Neuron (in vitro differentiated cells): ENCODE measurements at regions not wholly inside any gene's neighbourhood (a gene's known extent, or its start where the extent isn't known, plus 50 kb on each side); places are given as distances from the start of the nearest gene placed in this dataset.

Experiments
- H2AFZ ChIP-seq: one replicate; pipeline ENCODE4 v1.6.1; 2013; ENCODE audit warnings: low read depth, mild to moderate bottlenecking, inconsistent platforms, low read length, moderate library complexity
- H3K27me3 ChIP-seq: one replicate; pipeline ENCODE4 v1.6.1; 2013; ENCODE audit warnings: low read length; ENCODE audit not compliant: insufficient read depth
- H3K36me3 ChIP-seq: one replicate; pipeline ENCODE4 v1.6.1; 2013; ENCODE audit warnings: low read length; ENCODE audit not compliant: insufficient read depth
- H3K4me1 ChIP-seq: one replicate; pipeline ENCODE4 v1.6.1; 2013; ENCODE audit warnings: low read length; ENCODE audit not compliant: insufficient read depth
- H3K4me3 ChIP-seq: 2 replicates; pipeline ENCODE4 v1.5.1; 2013; ENCODE audit warnings: mild to moderate bottlenecking, low read length, moderate library complexity
- H3K9me3 ChIP-seq: one replicate; pipeline ENCODE4 v1.6.1; 2013; ENCODE audit warnings: low read length

DNA sequence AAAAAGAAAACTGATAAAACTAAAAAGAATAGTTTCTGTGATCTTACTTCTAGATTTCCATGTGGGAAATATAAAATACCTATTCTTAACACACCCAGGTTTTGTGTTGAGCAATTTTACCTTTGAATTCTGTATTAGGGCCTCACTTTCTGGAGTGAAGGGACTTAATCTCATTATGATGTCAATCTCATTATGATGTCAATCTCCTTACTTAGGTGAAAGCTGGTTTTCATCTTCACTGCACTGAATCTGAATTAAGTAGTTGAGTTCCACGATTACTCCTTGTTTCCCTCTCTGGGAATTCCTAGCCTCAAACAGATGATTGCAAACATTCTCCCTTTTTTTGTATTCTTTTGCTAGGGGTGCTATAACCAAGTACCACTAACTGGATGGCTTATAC, 1367.2 kb downstream of the EFNB2 start:
- Histone ChIP-seq H3K27me3 (no peaks in the 10 kb centered on the region), H3K4me1 (no peaks in the 10 kb centered on the region), H2AFZ (no peak overlapping the region), H3K9me3 (no peaks in the 10 kb centered on the region), H3K4me3 (no peak overlapping the region), H3K36me3 (no peaks in the 10 kb centered on the region)

DNA sequence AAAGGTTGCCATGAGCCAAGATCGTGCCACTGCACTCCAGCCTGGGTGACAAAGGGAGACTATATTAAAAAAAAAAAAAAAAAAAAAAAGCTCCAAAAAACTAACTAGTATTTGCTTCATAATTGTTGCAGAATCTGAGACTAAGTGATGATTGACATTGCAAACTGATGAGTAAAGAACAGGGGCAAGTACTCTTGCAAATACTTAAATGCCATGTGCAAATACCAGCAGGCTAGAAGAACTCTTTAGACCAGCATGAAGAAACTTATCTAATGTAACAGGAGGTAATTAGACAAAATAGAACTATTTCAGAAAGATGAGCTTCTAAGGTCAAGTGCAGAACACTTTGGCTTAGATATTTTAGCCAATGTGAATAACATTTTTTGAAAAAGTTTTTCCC, 1368.1 kb downstream of the EFNB2 start:
- Histone ChIP-seq H3K27me3 (no peaks in the 10 kb centered on the region), H2AFZ (no peak overlapping the region), H3K4me3 (no peak overlapping the region), H3K9me3 (no peaks in the 10 kb centered on the region), H3K36me3 (no peaks in the 10 kb centered on the region), H3K4me1 (no peaks in the 10 kb centered on the region)

DNA sequence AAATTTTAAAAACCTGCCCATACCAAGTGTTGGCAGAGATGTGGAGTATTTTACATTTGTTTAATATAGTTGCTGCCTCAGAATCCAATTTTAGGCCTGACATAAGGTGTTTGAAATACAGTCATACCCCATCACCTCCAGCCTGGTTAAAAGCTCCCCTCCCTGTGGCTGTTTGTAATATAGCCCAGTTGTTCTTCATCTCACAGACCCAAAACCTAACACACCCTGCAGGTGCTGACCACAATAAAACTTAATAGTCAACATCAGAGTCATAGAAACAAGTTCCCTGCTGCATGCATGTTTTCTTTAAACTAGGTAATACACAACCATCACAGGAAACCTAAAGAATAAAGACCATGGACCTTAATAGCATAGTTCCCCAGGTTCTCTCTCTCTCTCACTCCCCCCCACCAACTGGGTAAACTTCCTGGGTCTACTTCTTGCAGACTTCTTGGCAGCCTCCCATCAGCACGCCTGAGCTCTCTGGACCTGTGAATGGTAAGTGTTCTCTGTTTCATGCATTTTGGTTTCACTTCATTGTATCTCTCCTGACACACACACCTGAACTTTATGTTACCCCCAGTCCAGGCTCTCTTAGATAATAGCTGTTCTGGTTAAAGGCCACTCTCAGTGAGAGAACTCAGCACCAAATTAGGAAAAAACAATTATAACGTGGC, 1369.9 kb downstream of the EFNB2 start:
- no peaks in the 10 kb centered on the region for H3K4me1 ChIP-seq
- H3K27me3 ChIP-seq: no peaks in the 10 kb centered on the region
- H3K9me3 ChIP-seq: no peaks in the 10 kb centered on the region
- no peak overlapping the region for H3K4me3 ChIP-seq
- H3K36me3 ChIP-seq: no peaks in the 10 kb centered on the region
- H2AFZ ChIP-seq: no peak overlapping the region

DNA sequence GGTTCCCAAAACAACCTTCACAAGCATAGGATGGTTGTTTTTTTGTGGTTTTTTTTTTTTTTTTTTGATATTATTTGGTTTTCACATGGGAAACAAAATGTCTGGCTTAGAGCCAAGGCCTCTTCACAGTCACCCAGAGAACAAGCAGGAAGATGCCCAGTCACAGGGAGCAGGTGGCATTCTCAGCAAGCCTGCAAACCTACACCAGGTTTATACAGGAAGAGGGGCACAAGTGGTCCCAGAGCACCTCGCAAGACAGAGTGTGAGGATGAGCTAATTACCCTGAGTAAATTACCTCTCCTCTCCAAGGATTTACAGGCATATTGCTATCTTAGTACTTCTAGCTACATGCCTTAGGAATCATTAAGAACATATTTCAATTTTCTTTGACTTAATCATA, 1375.6 kb downstream of the EFNB2 start:
- no peaks in the 10 kb centered on the region for H3K27me3 ChIP-seq
- no peak overlapping the region for H2AFZ ChIP-seq
- no peaks in the 10 kb centered on the region for H3K4me1 ChIP-seq
- H3K4me3 ChIP-seq: no peak overlapping the region
- H3K9me3 ChIP-seq: no peaks in the 10 kb centered on the region
- H3K36me3 ChIP-seq: no peaks in the 10 kb centered on the region

DNA sequence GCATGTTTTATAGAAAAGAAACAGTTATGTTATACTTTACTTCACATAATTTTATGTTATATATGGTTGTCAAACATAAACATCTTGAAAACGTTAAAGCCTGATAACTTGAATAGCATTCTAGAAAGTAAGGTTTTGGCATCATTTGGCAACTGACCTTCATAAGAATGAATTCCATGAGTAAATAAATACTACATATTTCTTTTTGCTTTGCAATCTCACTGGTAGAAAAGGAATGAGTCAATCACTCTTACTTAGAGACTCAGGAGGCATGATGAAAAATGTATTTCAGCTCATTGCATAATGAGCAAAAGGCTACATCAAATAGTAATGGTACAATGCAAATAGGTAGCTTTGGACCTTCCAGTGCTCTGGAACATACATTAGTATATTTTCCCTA, 1381.9 kb downstream of the EFNB2 start:
- Histone ChIP-seq H3K9me3 (no peaks in the 10 kb centered on the region), H2AFZ (no peak overlapping the region), H3K27me3 (no peaks in the 10 kb centered on the region), H3K4me1 (no peaks in the 10 kb centered on the region), H3K4me3 (no peak overlapping the region), H3K36me3 (no peaks in the 10 kb centered on the region)

DNA sequence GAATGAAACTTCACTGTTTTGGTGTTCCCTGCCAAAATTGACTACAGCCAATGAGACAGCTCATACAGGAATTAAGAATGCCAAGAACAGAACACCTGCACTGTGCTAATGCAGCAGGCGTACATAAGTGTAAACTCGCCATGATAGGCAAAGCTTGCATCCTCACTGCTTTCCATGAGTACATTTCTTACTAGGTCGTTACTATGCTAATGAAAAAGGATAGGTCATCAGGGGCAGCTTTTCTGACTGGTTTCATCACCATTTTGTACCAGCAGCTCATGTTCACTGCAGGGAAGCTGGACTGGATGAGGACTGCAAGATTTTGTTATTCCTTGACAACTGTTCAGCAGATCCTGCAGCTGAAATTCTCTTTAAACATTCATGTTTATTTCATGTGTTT, 1383.8 kb downstream of the EFNB2 start:
- Histone ChIP-seq H3K9me3 (no peaks in the 10 kb centered on the region), H3K27me3 (no peaks in the 10 kb centered on the region), H3K36me3 (no peaks in the 10 kb centered on the region), H3K4me1 (no peaks in the 10 kb centered on the region), H2AFZ (no peak overlapping the region), H3K4me3 (no peak overlapping the region)

DNA sequence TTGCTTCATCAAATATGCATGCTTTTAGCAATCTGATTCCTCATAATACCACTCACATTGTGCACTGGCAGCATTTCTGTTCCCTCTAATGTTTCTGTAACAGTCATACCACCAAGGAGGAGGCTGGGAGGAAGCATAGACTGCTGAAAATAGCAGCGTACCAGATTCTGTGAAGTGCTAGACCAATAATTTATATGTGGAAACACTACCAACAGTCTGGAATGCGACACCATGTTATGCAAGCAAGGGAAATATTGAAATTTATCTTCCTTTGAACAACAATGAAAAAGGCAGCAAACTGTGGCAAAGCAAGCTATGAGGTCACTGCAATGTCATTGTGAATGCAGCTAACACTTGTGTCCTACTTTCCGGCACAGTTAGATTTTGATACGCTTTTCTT, 1388.0 kb downstream of the EFNB2 start:
- H3K4me3 ChIP-seq: no peak overlapping the region
- H3K36me3 ChIP-seq: no peaks in the 10 kb centered on the region
- H3K27me3 ChIP-seq: no peaks in the 10 kb centered on the region
- H3K4me1 ChIP-seq: no peaks in the 10 kb centered on the region
- H3K9me3 ChIP-seq: no peaks in the 10 kb centered on the region
- no peak overlapping the region for H2AFZ ChIP-seq

DNA sequence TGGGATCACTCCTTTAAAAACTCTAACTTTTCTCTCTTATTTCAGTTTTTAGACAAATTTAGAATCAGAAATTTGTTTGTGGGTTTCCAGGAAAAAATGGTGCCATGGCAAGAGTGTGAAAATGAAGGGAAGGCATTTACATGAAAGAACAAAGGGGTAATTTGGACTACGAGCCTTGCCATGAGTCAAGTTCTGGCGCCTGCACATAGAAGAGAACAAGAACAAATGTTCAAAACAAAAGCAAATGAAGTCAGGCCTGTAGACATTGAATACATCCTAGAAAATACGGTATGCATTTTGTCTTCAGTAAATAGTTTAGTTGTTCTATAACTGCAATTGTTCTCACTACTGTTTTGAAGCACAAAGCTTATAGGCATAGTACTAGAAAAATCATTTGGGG, 1390.5 kb downstream of the EFNB2 start:
- Histone ChIP-seq H3K27me3 (no peaks in the 10 kb centered on the region), H3K9me3 (no peaks in the 10 kb centered on the region), H2AFZ (no peak overlapping the region), H3K4me3 (no peak overlapping the region), H3K36me3 (no peaks in the 10 kb centered on the region), H3K4me1 (no peaks in the 10 kb centered on the region)

DNA sequence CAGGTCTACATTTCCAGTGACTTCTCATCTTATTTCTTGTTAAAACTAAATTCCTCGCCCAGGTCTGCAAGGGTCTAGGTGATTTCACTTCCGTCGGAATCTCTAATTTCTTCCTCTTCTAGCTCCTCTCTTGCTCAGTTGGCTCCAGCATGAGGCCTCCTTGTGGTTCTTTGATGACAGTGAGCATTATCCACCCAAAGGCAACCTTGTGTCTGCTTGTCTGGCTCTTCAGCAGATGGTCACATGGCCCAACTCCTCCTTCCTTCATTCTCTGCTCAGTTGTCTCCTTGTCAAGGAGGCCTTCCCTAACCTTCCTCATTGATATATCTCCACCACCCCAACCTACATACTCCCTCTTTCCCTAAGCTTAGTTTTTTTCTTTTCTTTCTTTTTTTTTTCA, 1391.4 kb downstream of the EFNB2 start:
- Histone ChIP-seq H3K27me3 (no peaks in the 10 kb centered on the region), H3K4me3 (no peak overlapping the region), H2AFZ (no peak overlapping the region), H3K9me3 (no peaks in the 10 kb centered on the region), H3K4me1 (no peaks in the 10 kb centered on the region), H3K36me3 (no peaks in the 10 kb centered on the region)

DNA sequence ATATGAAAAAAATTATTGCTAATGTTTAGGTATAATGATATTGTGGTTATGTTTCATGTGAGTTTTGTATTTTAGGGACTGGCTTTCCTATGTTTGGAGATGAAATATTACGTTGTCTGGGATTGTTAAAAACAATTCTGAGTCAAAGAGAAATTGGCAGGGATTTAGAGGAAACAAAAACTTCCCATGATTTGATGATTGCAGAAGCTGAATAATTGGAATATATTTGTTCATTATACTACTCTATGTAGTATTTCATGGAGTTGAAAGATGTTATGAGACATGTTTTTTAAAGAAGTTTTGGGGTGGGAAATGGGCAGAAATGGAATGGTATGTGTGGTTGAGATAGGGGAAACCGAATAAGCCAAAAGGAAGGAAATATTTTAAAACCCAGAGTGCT, 1392.9 kb downstream of the EFNB2 start:
- Histone ChIP-seq H3K4me3 (no peak overlapping the region), H3K36me3 (no peaks in the 10 kb centered on the region), H3K27me3 (no peaks in the 10 kb centered on the region), H3K9me3 (no peaks in the 10 kb centered on the region), H2AFZ (no peak overlapping the region), H3K4me1 (no peaks in the 10 kb centered on the region)

DNA sequence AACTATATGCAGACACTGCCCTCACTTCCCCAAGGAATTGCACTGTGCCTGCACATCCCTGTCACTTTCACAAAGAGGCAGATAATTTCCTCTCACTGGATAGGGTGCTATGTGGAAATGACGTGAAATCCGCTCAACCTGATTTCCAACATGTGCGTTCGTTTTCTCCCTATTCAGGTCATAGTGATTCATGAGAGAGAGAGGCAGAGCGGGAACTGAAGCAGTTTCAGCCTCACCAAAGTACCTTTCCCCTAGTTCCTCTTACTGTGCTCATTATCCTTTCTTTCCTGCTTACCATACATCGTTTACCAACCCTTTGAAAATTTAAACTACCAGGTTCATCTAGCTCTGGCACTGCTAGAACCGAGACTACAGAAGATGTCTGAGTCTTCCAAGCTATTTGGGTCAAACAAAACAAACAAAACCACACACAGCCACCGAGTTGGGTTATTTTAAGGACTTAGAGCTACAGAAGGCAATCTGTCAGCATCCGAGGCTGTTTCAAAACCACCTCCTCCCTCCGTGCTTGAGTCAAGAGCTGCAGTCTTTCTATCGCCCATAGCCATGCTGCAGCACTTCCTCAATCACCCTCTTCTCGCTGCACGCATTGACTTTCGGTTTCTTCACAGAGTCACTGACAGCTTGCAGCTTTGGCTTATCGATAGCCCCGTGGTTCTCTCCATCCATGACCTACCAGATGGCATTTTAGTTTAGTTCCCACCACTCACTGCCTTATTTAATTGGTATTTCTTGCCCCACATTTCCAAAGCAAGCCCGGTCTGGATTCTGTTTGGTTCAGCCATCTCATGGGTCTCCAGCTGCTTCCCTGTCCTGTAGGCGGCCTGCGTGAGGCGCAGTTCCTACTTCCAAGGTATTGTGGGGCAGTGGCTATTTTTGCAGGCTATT, 1395.8 kb downstream of the EFNB2 start:
- Histone ChIP-seq H3K9me3 (no peaks in the 10 kb centered on the region), H3K27me3 (no peaks in the 10 kb centered on the region), H3K36me3 (no peaks in the 10 kb centered on the region), H3K4me1 (no peaks in the 10 kb centered on the region), H2AFZ (no peak overlapping the region), H3K4me3 (no peak overlapping the region)

DNA sequence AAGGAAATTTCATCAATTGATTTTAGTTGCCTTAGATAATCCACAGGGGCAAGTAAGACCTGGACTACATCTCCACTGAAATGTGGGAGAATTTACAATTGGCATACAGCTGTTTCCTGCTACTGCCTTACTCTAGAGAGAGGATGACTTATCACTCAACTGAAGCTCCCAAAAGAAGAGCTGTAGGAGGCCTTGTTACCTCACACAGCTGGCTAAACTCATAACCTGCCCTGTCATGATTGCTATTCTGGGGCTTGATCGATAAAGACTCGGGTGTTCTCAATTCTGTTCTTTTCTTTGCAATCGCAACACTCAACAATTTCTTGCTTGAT, 1396.4 kb downstream of the EFNB2 start:
- Histone ChIP-seq H3K27me3 (no peaks in the 10 kb centered on the region), H3K36me3 (no peaks in the 10 kb centered on the region), H3K4me3 (no peak overlapping the region), H3K9me3 (no peaks in the 10 kb centered on the region), H3K4me1 (no peaks in the 10 kb centered on the region), H2AFZ (no peak overlapping the region)

DNA sequence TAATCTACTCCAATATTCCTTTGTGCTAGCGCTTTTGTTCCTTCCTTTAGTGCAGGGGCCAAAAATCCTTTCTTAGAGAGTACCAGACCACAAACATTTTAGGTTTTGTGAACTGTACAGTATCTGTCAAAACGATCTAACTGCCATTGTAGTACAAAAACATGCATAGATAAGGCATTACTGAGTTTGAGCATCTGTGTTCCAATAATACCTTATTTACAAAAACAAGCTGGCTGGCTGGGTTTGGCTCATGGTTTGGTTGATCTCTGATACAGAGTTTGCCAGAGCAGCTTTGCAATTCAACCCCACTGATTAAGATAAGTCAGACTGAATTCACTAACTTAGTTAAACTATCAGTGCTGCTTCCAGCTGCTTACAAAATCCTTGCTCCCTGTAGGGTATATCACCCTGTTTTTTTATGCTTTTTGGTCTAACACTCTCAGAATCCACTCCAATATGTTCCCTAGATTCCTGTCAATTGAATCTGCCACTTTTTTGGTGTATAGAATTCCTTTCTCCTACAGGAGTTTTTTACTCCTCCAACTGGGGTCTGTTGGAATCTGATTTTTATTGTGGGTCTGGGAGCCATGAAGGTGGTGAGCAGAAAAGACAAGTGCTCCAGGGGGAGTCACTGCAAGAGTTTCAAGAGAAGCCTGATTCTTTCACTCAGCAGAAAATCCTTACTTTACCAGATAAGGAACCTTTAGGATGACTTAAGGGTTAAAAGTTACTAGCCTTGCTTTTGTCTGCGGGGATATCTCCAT, 1399.4 kb downstream of the EFNB2 start:
- H3K4me1 ChIP-seq: no peaks in the 10 kb centered on the region

More for the DNA sequence above, 1399.4 kb downstream of the EFNB2 start:
- no peaks in the 10 kb centered on the region for H3K36me3 ChIP-seq
- no peak overlapping the region for H2AFZ ChIP-seq
- H3K9me3 ChIP-seq: no peaks in the 10 kb centered on the region
- H3K4me3 ChIP-seq: no peak overlapping the region
- H3K27me3 ChIP-seq: no peaks in the 10 kb centered on the region
